ENCODE measurements at regions not wholly inside any gene's neighbourhood (a gene's known extent, or its start where the extent isn't known, plus 50 kb on each side); places are given as distances from the start of the nearest gene placed in this dataset.

GRCh38 chr11:71080239-71081097 lies 171.9 kb downstream of the SHANK2 start:
- TF ChIP-seq EZH2 (IDR thresholded peaks at IDR 0.05; ENCODE audit: low read length, unreplicated experiment): no peak
- no peak for TF ChIP-seq EZH2phosphoT487 (IDR thresholded peaks at IDR 0.05; ENCODE audit: borderline replicate concordance, low read length)
- TF ChIP-seq, protein P1, sequence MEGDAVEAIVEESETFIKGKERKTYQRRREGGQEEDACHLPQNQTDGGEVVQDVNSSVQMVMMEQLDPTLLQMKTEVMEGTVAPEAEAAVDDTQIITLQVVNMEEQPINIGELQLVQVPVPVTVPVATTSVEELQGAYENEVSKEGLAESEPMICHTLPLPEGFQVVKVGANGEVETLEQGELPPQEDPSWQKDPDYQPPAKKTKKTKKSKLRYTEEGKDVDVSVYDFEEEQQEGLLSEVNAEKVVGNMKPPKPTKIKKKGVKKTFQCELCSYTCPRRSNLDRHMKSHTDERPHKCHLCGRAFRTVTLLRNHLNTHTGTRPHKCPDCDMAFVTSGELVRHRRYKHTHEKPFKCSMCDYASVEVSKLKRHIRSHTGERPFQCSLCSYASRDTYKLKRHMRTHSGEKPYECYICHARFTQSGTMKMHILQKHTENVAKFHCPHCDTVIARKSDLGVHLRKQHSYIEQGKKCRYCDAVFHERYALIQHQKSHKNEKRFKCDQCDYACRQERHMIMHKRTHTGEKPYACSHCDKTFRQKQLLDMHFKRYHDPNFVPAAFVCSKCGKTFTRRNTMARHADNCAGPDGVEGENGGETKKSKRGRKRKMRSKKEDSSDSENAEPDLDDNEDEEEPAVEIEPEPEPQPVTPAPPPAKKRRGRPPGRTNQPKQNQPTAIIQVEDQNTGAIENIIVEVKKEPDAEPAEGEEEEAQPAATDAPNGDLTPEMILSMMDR (conservative IDR thresholded peaks at IDR 0.05; ENCODE audit: low read depth, low read length): peak; percentile 99
